ENCODE measurements at regions not wholly inside any gene's neighbourhood (a gene's known extent, or its start where the extent isn't known, plus 50 kb on each side); places are given as distances from the start of the nearest gene placed in this dataset.

DNA sequence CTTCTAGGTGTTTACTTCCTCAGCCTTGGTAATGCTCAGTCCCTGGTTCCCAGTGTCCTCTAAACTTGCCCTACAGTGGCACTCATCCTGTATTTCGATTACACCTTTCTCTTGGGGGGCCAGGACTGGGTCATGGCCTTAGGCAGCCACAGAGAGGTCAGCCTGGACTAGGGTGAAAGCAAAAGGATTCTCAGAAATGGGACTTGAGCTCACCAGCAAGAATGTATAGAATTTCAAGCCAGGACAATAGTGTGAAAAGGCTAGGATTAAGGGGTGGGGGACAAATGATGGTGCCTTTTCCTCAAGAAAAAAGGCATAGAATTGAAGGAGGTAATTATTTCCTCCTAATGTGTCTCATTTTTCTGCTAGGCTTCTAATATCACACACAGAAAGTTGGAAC, 166.8 kb upstream of the RUNX1 start:
- ChIA-PET CTCF (no interaction called here), POLR2A (no interaction called here)
- Histone ChIP-seq H3K4me3 (ENCODE audit: low read depth in 2 of 2, low read length in 2 of 2) (no peak overlapping the region), H3K27me3 (ENCODE audit: control insufficient read depth, insufficient read depth, low read length) (no peaks in the 10 kb centered on the region), H3K4me1 (ENCODE audit: control insufficient read depth, insufficient read depth, low read length) (peaks cover 9% of the 10 kb centered on the region), H3K36me3 (ENCODE audit: control insufficient read depth, insufficient read depth, low read length) (no peaks in the 10 kb centered on the region), H3K9me3 (ENCODE audit: control insufficient read depth, insufficient read depth, low read depth, low read length) (no peaks in the 10 kb centered on the region), H3K27ac (ENCODE audit: low read length) (peak overlapping the region; percentile 7; the same call in 1 of the 2 replicates)
- no TSS peak for BruUV-seq (replicated peaks)
- intact Hi-C loops (cut with micrococcal nuclease; ENCODE audit: unreplicated experiment) = no loop called here
- no peak for DNase-seq (ENCODE audit: low read depth, low spot score)
- TF ChIP-seq, protein P1, sequence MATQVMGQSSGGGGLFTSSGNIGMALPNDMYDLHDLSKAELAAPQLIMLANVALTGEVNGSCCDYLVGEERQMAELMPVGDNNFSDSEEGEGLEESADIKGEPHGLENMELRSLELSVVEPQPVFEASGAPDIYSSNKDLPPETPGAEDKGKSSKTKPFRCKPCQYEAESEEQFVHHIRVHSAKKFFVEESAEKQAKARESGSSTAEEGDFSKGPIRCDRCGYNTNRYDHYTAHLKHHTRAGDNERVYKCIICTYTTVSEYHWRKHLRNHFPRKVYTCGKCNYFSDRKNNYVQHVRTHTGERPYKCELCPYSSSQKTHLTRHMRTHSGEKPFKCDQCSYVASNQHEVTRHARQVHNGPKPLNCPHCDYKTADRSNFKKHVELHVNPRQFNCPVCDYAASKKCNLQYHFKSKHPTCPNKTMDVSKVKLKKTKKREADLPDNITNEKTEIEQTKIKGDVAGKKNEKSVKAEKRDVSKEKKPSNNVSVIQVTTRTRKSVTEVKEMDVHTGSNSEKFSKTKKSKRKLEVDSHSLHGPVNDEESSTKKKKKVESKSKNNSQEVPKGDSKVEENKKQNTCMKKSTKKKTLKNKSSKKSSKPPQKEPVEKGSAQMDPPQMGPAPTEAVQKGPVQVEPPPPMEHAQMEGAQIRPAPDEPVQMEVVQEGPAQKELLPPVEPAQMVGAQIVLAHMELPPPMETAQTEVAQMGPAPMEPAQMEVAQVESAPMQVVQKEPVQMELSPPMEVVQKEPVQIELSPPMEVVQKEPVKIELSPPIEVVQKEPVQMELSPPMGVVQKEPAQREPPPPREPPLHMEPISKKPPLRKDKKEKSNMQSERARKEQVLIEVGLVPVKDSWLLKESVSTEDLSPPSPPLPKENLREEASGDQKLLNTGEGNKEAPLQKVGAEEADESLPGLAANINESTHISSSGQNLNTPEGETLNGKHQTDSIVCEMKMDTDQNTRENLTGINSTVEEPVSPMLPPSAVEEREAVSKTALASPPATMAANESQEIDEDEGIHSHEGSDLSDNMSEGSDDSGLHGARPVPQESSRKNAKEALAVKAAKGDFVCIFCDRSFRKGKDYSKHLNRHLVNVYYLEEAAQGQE (IDR thresholded peaks at IDR 0.05; ENCODE audit: insufficient read depth in 1 of 2, low read depth in 2 of 2, low read length in 1 of 2) = no peak
- TF ChIP-seq SIN3A (IDR thresholded peaks at IDR 0.05; ENCODE audit: borderline replicate concordance, insufficient read depth, low read depth, low read length) (no peak), TCF7L2 (IDR thresholded peaks at IDR 0.05; ENCODE audit: low read depth, low read length) (no peak), POLR2AphosphoS5 (IDR thresholded peaks at IDR 0.05; ENCODE audit: low read depth, low read length) (no peak)
- TF ChIP-seq, protein P2, sequence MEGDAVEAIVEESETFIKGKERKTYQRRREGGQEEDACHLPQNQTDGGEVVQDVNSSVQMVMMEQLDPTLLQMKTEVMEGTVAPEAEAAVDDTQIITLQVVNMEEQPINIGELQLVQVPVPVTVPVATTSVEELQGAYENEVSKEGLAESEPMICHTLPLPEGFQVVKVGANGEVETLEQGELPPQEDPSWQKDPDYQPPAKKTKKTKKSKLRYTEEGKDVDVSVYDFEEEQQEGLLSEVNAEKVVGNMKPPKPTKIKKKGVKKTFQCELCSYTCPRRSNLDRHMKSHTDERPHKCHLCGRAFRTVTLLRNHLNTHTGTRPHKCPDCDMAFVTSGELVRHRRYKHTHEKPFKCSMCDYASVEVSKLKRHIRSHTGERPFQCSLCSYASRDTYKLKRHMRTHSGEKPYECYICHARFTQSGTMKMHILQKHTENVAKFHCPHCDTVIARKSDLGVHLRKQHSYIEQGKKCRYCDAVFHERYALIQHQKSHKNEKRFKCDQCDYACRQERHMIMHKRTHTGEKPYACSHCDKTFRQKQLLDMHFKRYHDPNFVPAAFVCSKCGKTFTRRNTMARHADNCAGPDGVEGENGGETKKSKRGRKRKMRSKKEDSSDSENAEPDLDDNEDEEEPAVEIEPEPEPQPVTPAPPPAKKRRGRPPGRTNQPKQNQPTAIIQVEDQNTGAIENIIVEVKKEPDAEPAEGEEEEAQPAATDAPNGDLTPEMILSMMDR (IDR thresholded peaks at IDR 0.05) = no peak
- no peak for ATAC-seq
- in situ Hi-C loops (cut with HindIII; ENCODE audit: low pct_unique_long_range_greater_than_20kb, low sequenced_read_pairs) = no loop called here

DNA sequence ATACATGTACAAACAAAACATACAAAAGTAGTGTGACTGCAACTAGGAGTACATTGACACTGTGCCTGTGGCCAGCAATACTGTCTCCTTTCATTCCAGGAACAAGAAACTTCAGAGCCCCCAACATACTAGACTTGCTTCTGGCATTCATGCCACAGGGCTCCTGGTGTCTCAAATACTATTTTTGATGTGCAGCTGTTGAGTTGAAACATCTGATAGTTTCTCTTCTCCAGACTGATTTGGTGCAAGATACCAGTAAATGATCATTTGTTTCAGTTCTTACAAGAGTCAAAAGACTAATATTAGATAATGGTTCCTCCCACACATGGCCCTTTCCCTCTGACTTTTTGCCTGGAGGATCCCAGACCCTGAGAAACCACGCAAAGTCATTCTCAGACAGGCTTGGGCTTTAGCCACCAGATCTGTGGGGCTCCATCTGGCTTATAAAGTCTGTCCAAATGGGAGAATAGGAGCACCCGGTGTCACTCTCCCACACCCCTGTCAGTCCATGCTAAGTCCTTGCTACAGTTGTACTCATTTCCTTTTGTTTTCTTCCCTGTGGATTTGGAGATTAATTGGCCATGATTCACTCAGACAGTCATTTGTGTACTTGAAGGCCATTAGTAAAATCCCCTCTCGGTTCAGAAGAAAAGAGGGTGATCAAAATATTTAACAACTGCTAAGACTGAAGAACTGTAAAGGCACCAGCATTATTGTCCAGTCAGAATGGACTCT, 163.5 kb upstream of the RUNX1 start:
- in situ Hi-C loops (cut with HindIII; ENCODE audit: low pct_unique_long_range_greater_than_20kb, low sequenced_read_pairs) (no loop called here), intact Hi-C loops (cut with micrococcal nuclease; ENCODE audit: unreplicated experiment) (no loop called here)
- ChIA-PET POLR2A (no interaction called here), CTCF (no interaction called here)
- H3K4me3 ChIP-seq (ENCODE audit: low read depth in 2 of 2, low read length in 2 of 2) = no peak overlapping the region
- H3K4me1 ChIP-seq (ENCODE audit: control insufficient read depth, insufficient read depth, low read length) = peaks cover 5% of the 10 kb centered on the region
- H3K36me3 ChIP-seq (ENCODE audit: control insufficient read depth, insufficient read depth, low read length) = no peaks in the 10 kb centered on the region
- no TSS peak for BruUV-seq (replicated peaks)
- DNase-seq (ENCODE audit: low read depth, low spot score) = no peak
- no peak for ATAC-seq
- H3K27me3 ChIP-seq (ENCODE audit: control insufficient read depth, insufficient read depth, low read length) = no peaks in the 10 kb centered on the region
- H3K27ac ChIP-seq (ENCODE audit: low read length) = no peak overlapping the region
- TF ChIP-seq TCF7L2 (IDR thresholded peaks at IDR 0.05; ENCODE audit: low read depth, low read length) = no peak
- TF ChIP-seq, protein P2 (IDR thresholded peaks at IDR 0.05) = no peak
- TF ChIP-seq POLR2AphosphoS5 (IDR thresholded peaks at IDR 0.05; ENCODE audit: low read depth, low read length) = no peak
- TF ChIP-seq SIN3A (IDR thresholded peaks at IDR 0.05; ENCODE audit: borderline replicate concordance, insufficient read depth, low read depth, low read length) = no peak
- TF ChIP-seq, protein P1 (IDR thresholded peaks at IDR 0.05; ENCODE audit: insufficient read depth in 1 of 2, low read depth in 2 of 2, low read length in 1 of 2) = no peak
- no peaks in the 10 kb centered on the region for H3K9me3 ChIP-seq (ENCODE audit: control insufficient read depth, insufficient read depth, low read depth, low read length)
